HepG2 (cell line): ENCODE measurements at regions not wholly inside any gene's neighbourhood (a gene's known extent, or its start where the extent isn't known, plus 50 kb on each side); places are given as distances from the start of the nearest gene placed in this dataset.

Experiments
- ATAC-seq: fragments of 200-7000 bp; cut with Tn5 transposase; 3 replicates; pipeline ENCODE4 v1.9.1; 2020; ENCODE audit warnings: mild to moderate bottlenecking, moderate library complexity
- BruUV-seq: library from RNA; stranded (reverse); fragments of 400-500 nt; replicated peaks from 2 replicates; lab custom pipeline; 2021; lab: Mats Ljungman, UMichigan
- CTCF ChIA-PET: fragments of 300-600 bp; formaldehyde crosslinking; extraction: SDS; loops from one replicate; lab custom pipeline; 2021; ENCODE audit warnings: low total read pairs, inconsistent platforms, low intra/inter-chr PET ratio; lab: Yijun Ruan, JAX
- POLR2A ChIA-PET: fragments of 350-600 bp; sonication (Branson Sonifier 250); formaldehyde crosslinking; loops from one replicate; lab custom pipeline; 2020; ENCODE audit warnings: antibody characterized with exemption, inconsistent platforms; lab: Yijun Ruan, JAX
- DNase-seq: peaks from one replicate; pipeline ENCODE4 v3.0.0-alpha.2; 2015; ENCODE audit warnings: low spot score
- FAIRE-seq: peaks from 3 replicates; lab custom pipeline; 2011; peaks lifted over from hg19 to GRCh38; lab: Jason Lieb, UNC
- H2AFZ ChIP-seq: one replicate; pipeline ENCODE4 v1.6.1; 2011; ENCODE audit warnings: low read length, inconsistent platforms
- H3K27ac ChIP-seq: fragments of 300-600 bp; 3 replicates; pipeline ENCODE4 v1.8.0; 2011; ENCODE audit warnings: mixed run types, mild to moderate bottlenecking, mixed read lengths, low read length, inconsistent platforms; ENCODE audit not compliant: insufficient read depth; ENCODE audit errors: extremely low read length
- H3K27me3 ChIP-seq, 2 experiments: fragments of 200-600 bp in 1 of 2; 2 replicates in 1 of 2; 3 replicates in 1 of 2; pipeline versions ENCODE4 v1.6.0 to v1.8.0; 2011; ENCODE audit warnings: low read length in 2 of 2, mild to moderate bottlenecking in 2 of 2, moderate library complexity in 2 of 2, inconsistent platforms in 1 of 2; ENCODE audit not compliant: insufficient read depth in 2 of 2, control insufficient read depth in 1 of 2
- H3K36me3 ChIP-seq, 2 experiments: fragments of 200-600 bp in 1 of 2; replicated peaks in 1 of 2; 2 replicates in 1 of 2; 3 replicates in 1 of 2; pipeline versions ENCODE4 v1.5.1 to v1.8.0; 2011; ENCODE audit warnings: low read length in 2 of 2, inconsistent platforms in 1 of 2; ENCODE audit not compliant: insufficient read depth in 2 of 2, control insufficient read depth in 1 of 2
- H3K4me1 ChIP-seq: 2 replicates; pipeline ENCODE4 v1.5.1; 2012; ENCODE audit warnings: low read length, inconsistent platforms; ENCODE audit not compliant: insufficient read depth
- H3K4me2 ChIP-seq: 2 replicates; pipeline ENCODE4 v1.6.0; 2011; ENCODE audit warnings: low read depth, low read length, inconsistent platforms
- H3K4me3 ChIP-seq, 3 experiments: fragments of 200-600 bp in 1 of 3; sonication (generic), shearing (Covaris generic) in 1 of 3; replicated peaks in 1 of 3; 2 replicates each; pipeline ENCODE4 v1.5.1; 2011 to 2016; ENCODE audit warnings: low read length in 3 of 3, inconsistent platforms in 2 of 3, low read depth in 2 of 3, mild to moderate bottlenecking in 2 of 3, control low read depth in 1 of 3, mixed read lengths in 1 of 3; ENCODE audit not compliant: insufficient read depth in 1 of 3
- H3K79me2 ChIP-seq: one replicate; pipeline ENCODE4 v1.6.1; 2011; ENCODE audit warnings: low read length, inconsistent platforms; ENCODE audit not compliant: insufficient read depth
- H3K9ac ChIP-seq: 2 replicates; pipeline ENCODE4 v1.6.0; 2011; ENCODE audit warnings: mild to moderate bottlenecking, low read depth, low read length, inconsistent platforms; ENCODE audit not compliant: insufficient read depth
- H3K9me3 ChIP-seq: 2 replicates; pipeline ENCODE4 v1.5.1; 2012; ENCODE audit warnings: mild to moderate bottlenecking, low read length
- H4K20me1 ChIP-seq: 2 replicates; pipeline ENCODE4 v1.6.0; 2011; ENCODE audit warnings: inconsistent platforms, mild to moderate bottlenecking, low read length, moderate library complexity; ENCODE audit not compliant: insufficient read depth
- FOXA3 ChIP-seq: IDR thresholded peaks from 2 replicates; pipeline ENCODE4 v1.6.1; 2016; ENCODE audit warnings: missing genetic modification reagents, missing compliant biosample characterization
- HCFC1 ChIP-seq: fragments of 150-350 bp; IDR thresholded peaks from 2 replicates; pipeline ENCODE4 v1.6.1; 2014; ENCODE audit warnings: low read depth, low read length
- NCOR1 ChIP-seq: fragments of 200-600 bp; sonication (generic); IDR thresholded peaks from 2 replicates; pipeline ENCODE4 v1.7.0; 2017; ENCODE audit warnings: antibody characterized with exemption, low read length, borderline replicate concordance
- NFATC3 ChIP-seq: sonication (generic); formaldehyde crosslinking; IDR thresholded peaks from 2 replicates; pipeline ENCODE4 v1.5.1; 2020; ENCODE audit warnings: mild to moderate bottlenecking, missing genetic modification reagents
- RFXAP ChIP-seq: sonication (generic); formaldehyde crosslinking; IDR thresholded peaks from 2 replicates; pipeline ENCODE4 v1.4.0; 2020; ENCODE audit warnings: missing genetic modification reagents, borderline replicate concordance
- SALL2 ChIP-seq: sonication (generic); formaldehyde crosslinking; IDR thresholded peaks from 2 replicates; pipeline ENCODE4 v1.8.1; 2023; ENCODE audit warnings: mild to moderate bottlenecking, missing genetic modification reagents, inconsistent platforms
- SMAD1 ChIP-seq: sonication (generic); formaldehyde crosslinking; IDR thresholded peaks from 2 replicates; pipeline ENCODE4 v1.4.0; 2020; ENCODE audit warnings: missing genetic modification reagents, low read depth, mild to moderate bottlenecking, borderline replicate concordance
- SP1 ChIP-seq, 2 experiments: fragments of 450-650 bp in 1 of 2; sonication (generic) in 1 of 2; formaldehyde crosslinking in 1 of 2; IDR thresholded peaks; 2 replicates each; pipeline versions ENCODE4 v1.4.0 to v1.6.1; 2016 to 2020; ENCODE audit warnings: missing genetic modification reagents in 1 of 2
- ZNF329 ChIP-seq: sonication (generic); formaldehyde crosslinking; IDR thresholded peaks from 2 replicates; pipeline ENCODE4 v1.9.0; 2021; ENCODE audit warnings: low read depth, mild to moderate bottlenecking, missing genetic modification reagents
- ZNF543 ChIP-seq: sonication (generic); formaldehyde crosslinking; IDR thresholded peaks from 2 replicates; pipeline ENCODE4 v1.4.0; 2020; ENCODE audit warnings: mild to moderate bottlenecking, missing genetic modification reagents
- ZNF567 ChIP-seq: sonication (generic); formaldehyde crosslinking; IDR thresholded peaks from 2 replicates; pipeline ENCODE4 v1.8.1; 2023; ENCODE audit warnings: mild to moderate bottlenecking, missing genetic modification reagents, borderline replicate concordance
- ZNF737 ChIP-seq: sonication (generic); formaldehyde crosslinking; IDR thresholded peaks from 2 replicates; pipeline ENCODE4 v1.5.0; 2020; ENCODE audit warnings: missing genetic modification reagents, mild to moderate bottlenecking, borderline replicate concordance
- ZNF780A ChIP-seq: sonication (generic); formaldehyde crosslinking; IDR thresholded peaks from 2 replicates; pipeline ENCODE4 v1.8.0; 2022; ENCODE audit warnings: mild to moderate bottlenecking, missing genetic modification reagents, moderate library complexity
- in situ Hi-C: cut with HindIII; loops from 2 replicates; pipeline ENCODE4 v1.10.0; 2017; ENCODE audit warnings: low pct_unique_long_range_greater_than_20kb; ENCODE audit not compliant: extremely low pct_ligation_motif_present
- intact Hi-C: fragments of 100-400 bp; cut with micrococcal nuclease; formaldehyde crosslinking; loops from one replicate; pipeline ENCODE4 v1.10.0; 2022; ENCODE audit not compliant: unreplicated experiment
- TF ChIP-seq, protein P1 (sequence below): sonication (generic); formaldehyde crosslinking; IDR thresholded peaks from 2 replicates; pipeline ENCODE4 v1.5.1; 2020; ENCODE audit warnings: missing genetic modification reagents, mild to moderate bottlenecking, borderline replicate concordance
- TF ChIP-seq, protein P2 (sequence below): sonication (generic); formaldehyde crosslinking; IDR thresholded peaks from 2 replicates; pipeline ENCODE4 v1.4.0; 2020; ENCODE audit warnings: missing genetic modification reagents
- TF ChIP-seq, protein P3 (sequence below): sonication (generic); formaldehyde crosslinking; IDR thresholded peaks from 2 replicates; pipeline ENCODE4 v1.4.0; 2020; ENCODE audit warnings: mild to moderate bottlenecking, missing genetic modification reagents, borderline replicate concordance
- TF ChIP-seq, protein P4 (sequence below): IDR thresholded peaks from 2 replicates; pipeline ENCODE4 v1.6.1; 2016; ENCODE audit warnings: missing genetic modification reagents, missing compliant biosample characterization

DNA sequence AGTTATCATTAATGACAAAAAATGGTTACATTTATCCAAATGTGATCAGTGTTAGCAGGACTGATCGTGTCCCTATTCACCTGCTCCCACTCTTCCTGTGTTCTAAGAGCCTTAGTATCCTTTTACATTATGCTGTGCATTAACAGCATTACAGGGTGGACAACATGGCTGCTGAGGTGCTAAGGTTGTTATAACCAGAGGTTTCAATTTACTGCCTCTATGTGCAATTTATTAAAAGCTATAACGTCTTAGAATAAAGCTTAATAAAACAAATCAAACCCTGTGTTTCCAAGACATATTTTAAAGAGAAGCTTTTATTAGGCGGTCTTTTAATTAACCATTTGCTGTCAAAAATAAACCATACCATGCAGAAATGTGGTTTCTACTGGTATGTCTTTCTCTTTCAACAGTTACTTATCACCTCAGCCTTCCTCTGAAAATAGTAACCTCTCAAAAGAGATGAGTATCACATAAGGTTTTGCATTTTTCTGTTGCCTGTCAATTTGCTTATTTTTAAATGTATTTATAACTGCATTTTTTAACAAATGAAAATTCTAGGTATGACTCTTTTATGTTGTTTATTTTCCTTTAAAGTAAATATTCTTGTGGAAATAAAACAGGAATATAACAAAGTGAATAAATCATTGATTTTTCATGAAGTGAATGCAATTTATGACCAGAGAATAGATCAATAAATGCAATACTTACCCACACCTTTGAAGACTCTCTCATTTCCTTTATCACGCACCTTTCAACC lies 849.8 kb upstream of the SORCS1 start (continued):
- TF ChIP-seq, protein P1, sequence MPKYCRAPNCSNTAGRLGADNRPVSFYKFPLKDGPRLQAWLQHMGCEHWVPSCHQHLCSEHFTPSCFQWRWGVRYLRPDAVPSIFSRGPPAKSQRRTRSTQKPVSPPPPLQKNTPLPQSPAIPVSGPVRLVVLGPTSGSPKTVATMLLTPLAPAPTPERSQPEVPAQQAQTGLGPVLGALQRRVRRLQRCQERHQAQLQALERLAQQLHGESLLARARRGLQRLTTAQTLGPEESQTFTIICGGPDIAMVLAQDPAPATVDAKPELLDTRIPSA (CRISPR knock-in tag), result no peak
- TF ChIP-seq HCFC1 (no peak), NFATC3 (CRISPR knock-in tag) (no peak), SALL2 (no peak), SP1 (IDR thresholded peaks at IDR 0.05) (no peak), SP1 (CRISPR knock-in tag; IDR thresholded peaks at IDR 0.05) (no peak)

DNA sequence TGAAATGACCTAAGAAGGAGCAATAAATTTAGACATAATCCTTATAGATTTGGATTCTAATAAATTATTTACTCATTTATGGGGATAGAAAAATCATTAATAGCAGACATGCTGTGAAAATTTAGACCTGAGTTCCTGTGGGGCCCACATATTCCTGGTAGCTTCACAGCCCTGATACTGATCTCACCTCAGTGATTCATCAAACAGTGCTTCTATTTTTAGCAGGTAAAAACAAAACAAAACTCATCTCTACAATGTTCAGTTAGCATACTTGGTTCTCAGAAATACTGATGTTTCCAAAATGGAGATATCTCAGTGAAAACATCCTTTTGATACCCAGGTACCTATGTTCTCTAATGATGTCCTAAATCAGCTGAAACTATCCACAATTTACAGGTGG lies 841.1 kb upstream of the SORCS1 start:
- ATAC-seq, result no peak
- no peak for FAIRE-seq
- POLR2A ChIA-PET, result no interaction called here
- TF ChIP-seq ZNF543 (CRISPR knock-in tag) (no peak), ZNF780A (no peak), SMAD1 (CRISPR knock-in tag) (no peak), NCOR1 (no peak), ZNF737 (CRISPR knock-in tag) (no peak), ZNF567 (CRISPR knock-in tag) (no peak), RFXAP (CRISPR knock-in tag) (no peak), FOXA3 (CRISPR knock-in tag) (no peak), ZNF329 (CRISPR knock-in tag) (no peak)
- TF ChIP-seq, protein P2, sequence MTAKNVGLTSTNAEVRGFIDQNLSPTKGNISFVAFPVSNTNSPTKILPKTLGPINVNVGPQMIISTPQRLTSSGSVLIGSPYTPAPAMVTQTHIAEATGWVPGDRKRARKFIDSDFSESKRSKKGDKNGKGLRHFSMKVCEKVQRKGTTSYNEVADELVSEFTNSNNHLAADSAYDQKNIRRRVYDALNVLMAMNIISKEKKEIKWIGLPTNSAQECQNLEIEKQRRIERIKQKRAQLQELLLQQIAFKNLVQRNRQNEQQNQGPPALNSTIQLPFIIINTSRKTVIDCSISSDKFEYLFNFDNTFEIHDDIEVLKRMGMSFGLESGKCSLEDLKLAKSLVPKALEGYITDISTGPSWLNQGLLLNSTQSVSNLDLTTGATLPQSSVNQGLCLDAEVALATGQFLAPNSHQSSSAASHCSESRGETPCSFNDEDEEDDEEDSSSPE (CRISPR knock-in tag), result no peak
- TF ChIP-seq, protein P3, sequence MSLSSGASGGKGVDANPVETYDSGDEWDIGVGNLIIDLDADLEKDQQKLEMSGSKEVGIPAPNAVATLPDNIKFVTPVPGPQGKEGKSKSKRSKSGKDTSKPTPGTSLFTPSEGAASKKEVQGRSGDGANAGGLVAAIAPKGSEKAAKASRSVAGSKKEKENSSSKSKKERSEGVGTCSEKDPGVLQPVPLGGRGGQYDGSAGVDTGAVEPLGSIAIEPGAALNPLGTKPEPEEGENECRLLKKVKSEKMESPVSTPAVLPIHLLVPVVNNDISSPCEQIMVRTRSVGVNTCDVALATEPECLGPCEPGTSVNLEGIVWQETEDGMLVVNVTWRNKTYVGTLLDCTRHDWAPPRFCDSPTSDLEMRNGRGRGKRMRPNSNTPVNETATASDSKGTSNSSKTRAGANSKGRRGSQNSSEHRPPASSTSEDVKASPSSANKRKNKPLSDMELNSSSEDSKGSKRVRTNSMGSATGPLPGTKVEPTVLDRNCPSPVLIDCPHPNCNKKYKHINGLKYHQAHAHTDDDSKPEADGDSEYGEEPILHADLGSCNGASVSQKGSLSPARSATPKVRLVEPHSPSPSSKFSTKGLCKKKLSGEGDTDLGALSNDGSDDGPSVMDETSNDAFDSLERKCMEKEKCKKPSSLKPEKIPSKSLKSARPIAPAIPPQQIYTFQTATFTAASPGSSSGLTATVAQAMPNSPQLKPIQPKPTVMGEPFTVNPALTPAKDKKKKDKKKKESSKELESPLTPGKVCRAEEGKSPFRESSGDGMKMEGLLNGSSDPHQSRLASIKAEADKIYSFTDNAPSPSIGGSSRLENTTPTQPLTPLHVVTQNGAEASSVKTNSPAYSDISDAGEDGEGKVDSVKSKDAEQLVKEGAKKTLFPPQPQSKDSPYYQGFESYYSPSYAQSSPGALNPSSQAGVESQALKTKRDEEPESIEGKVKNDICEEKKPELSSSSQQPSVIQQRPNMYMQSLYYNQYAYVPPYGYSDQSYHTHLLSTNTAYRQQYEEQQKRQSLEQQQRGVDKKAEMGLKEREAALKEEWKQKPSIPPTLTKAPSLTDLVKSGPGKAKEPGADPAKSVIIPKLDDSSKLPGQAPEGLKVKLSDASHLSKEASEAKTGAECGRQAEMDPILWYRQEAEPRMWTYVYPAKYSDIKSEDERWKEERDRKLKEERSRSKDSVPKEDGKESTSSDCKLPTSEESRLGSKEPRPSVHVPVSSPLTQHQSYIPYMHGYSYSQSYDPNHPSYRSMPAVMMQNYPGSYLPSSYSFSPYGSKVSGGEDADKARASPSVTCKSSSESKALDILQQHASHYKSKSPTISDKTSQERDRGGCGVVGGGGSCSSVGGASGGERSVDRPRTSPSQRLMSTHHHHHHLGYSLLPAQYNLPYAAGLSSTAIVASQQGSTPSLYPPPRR (CRISPR knock-in tag), result no peak
- TF ChIP-seq, protein P4, sequence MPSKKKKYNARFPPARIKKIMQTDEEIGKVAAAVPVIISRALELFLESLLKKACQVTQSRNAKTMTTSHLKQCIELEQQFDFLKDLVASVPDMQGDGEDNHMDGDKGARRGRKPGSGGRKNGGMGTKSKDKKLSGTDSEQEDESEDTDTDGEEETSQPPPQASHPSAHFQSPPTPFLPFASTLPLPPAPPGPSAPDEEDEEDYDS (CRISPR knock-in tag), result no peak

More for the DNA sequence above, 841.1 kb upstream of the SORCS1 start:
- no TSS peak for BruUV-seq
- H3K36me3 ChIP-seq, result no peaks in the 10 kb centered on the region
- H3K27ac ChIP-seq, result no peak overlapping the region
- H3K9me3 ChIP-seq, result peaks cover 88% of the 10 kb centered on the region
- intact Hi-C loops (no loop called here), in situ Hi-C loops (no loop called here)
- H2AFZ ChIP-seq, result no peak overlapping the region
- no peaks in the 10 kb centered on the region for H3K79me2 ChIP-seq
- H3K9ac ChIP-seq, result no peak overlapping the region
- H4K20me1 ChIP-seq, result no peaks in the 10 kb centered on the region
- no peak overlapping the region for H3K4me3 ChIP-seq
- CTCF ChIA-PET, result no interaction called here
- H3K4me2 ChIP-seq, result no peak overlapping the region
- no peaks in the 10 kb centered on the region for H3K4me1 ChIP-seq
- no peak for DNase-seq
- no peaks in the 10 kb centered on the region for H3K27me3 ChIP-seq
